Gastrocnemius medialis (tissue), 4 donors: ENCODE measurements at regions not wholly inside any gene's neighbourhood (a gene's known extent, or its start where the extent isn't known, plus 50 kb on each side); places are given as distances from the start of the nearest gene placed in this dataset.

Experiments used
- ATAC-seq, 2 donors: fragments of 150-250 bp; one replicate each; pipeline ENCODE4 v1.9.1; 2016
- DNase-seq, 2 donors: peaks; one replicate each; pipeline ENCODE4 v3.0.0-alpha.2; 2019
- H3K27ac ChIP-seq, 4 donors: fragments of 200-600 bp; sonication (generic); 1 replicate in 1 of 4; 2 replicates in 3 of 4; pipeline ENCODE4 v1.5.1; 2016 to 2018; ENCODE audit warnings: mild to moderate bottlenecking in 2 of 4, moderate library complexity in 1 of 4
- H3K27me3 ChIP-seq, 3 donors: fragments of 200-600 bp; sonication (generic) in 2 of 3; 1 replicate in 1 of 3; 2 replicates in 2 of 3; pipeline versions ENCODE4 v1.5.1 to v1.6.0; 2016 to 2019; ENCODE audit warnings: mild to moderate bottlenecking in 1 of 3, moderate library complexity in 1 of 3
- H3K36me3 ChIP-seq, 2 donors: fragments of 200-600 bp; sonication (generic) in 1 of 2; one replicate each; pipeline ENCODE4 v1.5.1; 2017 to 2018
- H3K4me1 ChIP-seq, 2 donors: fragments of 200-600 bp; sonication (generic) in 1 of 2; one replicate each; pipeline ENCODE4 v1.5.1; 2016 to 2017; ENCODE audit warnings: mild to moderate bottlenecking in 2 of 2
- H3K4me3 ChIP-seq, 4 donors: fragments of 200-600 bp; sonication (generic) in 3 of 4; 1 replicate in 1 of 4; 2 replicates in 3 of 4; pipeline ENCODE4 v1.5.1; 2016 to 2019; ENCODE audit warnings: mild to moderate bottlenecking in 2 of 4
- H3K9me3 ChIP-seq, 3 donors: fragments of 200-600 bp; sonication (generic) in 2 of 3; 1 replicate in 1 of 3; 2 replicates in 2 of 3; pipeline ENCODE4 v1.5.1; 2016 to 2019
- POLR2A ChIP-seq, 2 donors: fragments of 450-650 bp; IDR thresholded peaks; one replicate each; pipeline ENCODE4 v1.6.1; 2017; ENCODE audit warnings: antibody characterized with exemption in 2 of 2, mild to moderate bottlenecking in 2 of 2, moderate library complexity in 2 of 2
- in situ Hi-C, 4 donors: fragments of 200-750 bp; cut with MboI; loops; one replicate each; pipeline versions ENCODE4 v1.15.0 to v1.8.0; 2017; ENCODE audit warnings: low sequenced_read_pairs in 4 of 4
- intact Hi-C: fragments of 100-400 bp; cut with DNase I; formaldehyde crosslinking; loops from one replicate; pipeline ENCODE4 v1.15.1; 2023; ENCODE audit warnings: low total_unique reads
- TF ChIP-seq, protein P1 (sequence below), 5 experiments: fragments of 450-650 bp in 3 of 5; fragments of 200-600 bp in 2 of 5; sonication (generic) in 2 of 5; IDR thresholded peaks in 4 of 5; conservative IDR thresholded peaks in 1 of 5; 1 replicate in 4 of 5; 2 replicates in 1 of 5; pipeline ENCODE4 v1.5.1; 2016 to 2019; ENCODE audit warnings: antibody characterized with exemption in 5 of 5, mild to moderate bottlenecking in 3 of 5, moderate library complexity in 3 of 5

GRCh38 chr3:161571951-161572350, 75.3 kb downstream of the OTOL1 start:
- H3K4me1 ChIP-seq = no peaks in the 10 kb centered on the region
- H3K36me3 ChIP-seq = no peaks in the 10 kb centered on the region
- no peak overlapping the region for H3K4me3 ChIP-seq
- ATAC-seq = no peak
- DNase-seq = no peak
- H3K9me3 ChIP-seq = no peaks in the 10 kb centered on the region
- intact Hi-C loops = no loop called here
- no peak for TF ChIP-seq POLR2A (IDR thresholded peaks at IDR 0.05)
- TF ChIP-seq, protein P1, sequence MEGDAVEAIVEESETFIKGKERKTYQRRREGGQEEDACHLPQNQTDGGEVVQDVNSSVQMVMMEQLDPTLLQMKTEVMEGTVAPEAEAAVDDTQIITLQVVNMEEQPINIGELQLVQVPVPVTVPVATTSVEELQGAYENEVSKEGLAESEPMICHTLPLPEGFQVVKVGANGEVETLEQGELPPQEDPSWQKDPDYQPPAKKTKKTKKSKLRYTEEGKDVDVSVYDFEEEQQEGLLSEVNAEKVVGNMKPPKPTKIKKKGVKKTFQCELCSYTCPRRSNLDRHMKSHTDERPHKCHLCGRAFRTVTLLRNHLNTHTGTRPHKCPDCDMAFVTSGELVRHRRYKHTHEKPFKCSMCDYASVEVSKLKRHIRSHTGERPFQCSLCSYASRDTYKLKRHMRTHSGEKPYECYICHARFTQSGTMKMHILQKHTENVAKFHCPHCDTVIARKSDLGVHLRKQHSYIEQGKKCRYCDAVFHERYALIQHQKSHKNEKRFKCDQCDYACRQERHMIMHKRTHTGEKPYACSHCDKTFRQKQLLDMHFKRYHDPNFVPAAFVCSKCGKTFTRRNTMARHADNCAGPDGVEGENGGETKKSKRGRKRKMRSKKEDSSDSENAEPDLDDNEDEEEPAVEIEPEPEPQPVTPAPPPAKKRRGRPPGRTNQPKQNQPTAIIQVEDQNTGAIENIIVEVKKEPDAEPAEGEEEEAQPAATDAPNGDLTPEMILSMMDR (IDR thresholded peaks at IDR 0.05 in 4 of 5, conservative IDR thresholded peaks at IDR 0.05 in 1 of 5) = no peak
- in situ Hi-C loops = no loop called here
- no peaks in the 10 kb centered on the region for H3K27me3 ChIP-seq
- H3K27ac ChIP-seq = no peak overlapping the region

- no peaks in the 10 kb centered on the region for H3K9me3 ChIP-seq
- intact Hi-C loops = no loop called here
- TF ChIP-seq, protein P1 (IDR thresholded peaks at IDR 0.05 in 4 of 5, conservative IDR thresholded peaks at IDR 0.05 in 1 of 5) = no peak
- TF ChIP-seq POLR2A (IDR thresholded peaks at IDR 0.05) = no peak
- ATAC-seq (no peak), DNase-seq (no peak)
- no peaks in the 10 kb centered on the region for H3K27me3 ChIP-seq
- H3K27ac ChIP-seq = no peak overlapping the region
- no peaks in the 10 kb centered on the region for H3K4me1 ChIP-seq
- no peak overlapping the region for H3K4me3 ChIP-seq
- no peaks in the 10 kb centered on the region for H3K36me3 ChIP-seq
- in situ Hi-C loops = no loop called here
These were observed 76.5 kb downstream of the OTOL1 start for GRCh38 chr3:161573136-161573535.

DNA sequence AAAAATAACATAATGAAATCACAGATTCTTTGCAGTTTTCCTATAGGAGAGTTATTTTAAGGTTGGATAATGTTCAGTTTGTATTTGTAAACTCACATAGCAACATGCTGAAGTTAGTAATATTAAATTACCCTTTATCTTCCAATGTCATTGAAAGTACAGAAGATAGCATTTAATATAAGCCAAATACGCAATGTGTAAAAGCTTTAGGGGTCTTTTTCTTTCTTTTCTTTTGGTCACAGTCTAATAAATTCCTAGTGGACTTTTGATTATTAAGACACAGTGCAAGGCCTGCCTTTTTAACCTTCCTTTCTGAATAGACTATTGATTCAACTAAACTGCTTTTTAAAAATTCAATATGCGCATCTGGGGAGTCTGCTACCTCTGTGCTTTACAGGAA, 79.3 kb downstream of the OTOL1 start:
- H3K4me3 ChIP-seq = no peak overlapping the region
- no peak overlapping the region for H3K27ac ChIP-seq
- no peaks in the 10 kb centered on the region for H3K27me3 ChIP-seq
- intact Hi-C loops = no loop called here
- no peak for ATAC-seq
- no peak for DNase-seq
- H3K36me3 ChIP-seq = no peaks in the 10 kb centered on the region
- TF ChIP-seq, protein P1 (IDR thresholded peaks at IDR 0.05 in 4 of 5, conservative IDR thresholded peaks at IDR 0.05 in 1 of 5) = no peak
- no peak for TF ChIP-seq POLR2A (IDR thresholded peaks at IDR 0.05)
- in situ Hi-C loops = no loop called here
- H3K9me3 ChIP-seq = no peaks in the 10 kb centered on the region
- H3K4me1 ChIP-seq = no peaks in the 10 kb centered on the region

- TF ChIP-seq POLR2A (IDR thresholded peaks at IDR 0.05) = no peak
- TF ChIP-seq, protein P1 (IDR thresholded peaks at IDR 0.05 in 4 of 5, conservative IDR thresholded peaks at IDR 0.05 in 1 of 5) = no peak
- no peak overlapping the region for H3K4me3 ChIP-seq
- DNase-seq = no peak
- no peaks in the 10 kb centered on the region for H3K9me3 ChIP-seq
- H3K27ac ChIP-seq = no peak overlapping the region
- H3K4me1 ChIP-seq = no peaks in the 10 kb centered on the region
- in situ Hi-C loops (no loop called here), intact Hi-C loops (no loop called here)
- H3K36me3 ChIP-seq = no peaks in the 10 kb centered on the region
- no peak for ATAC-seq
- no peaks in the 10 kb centered on the region for H3K27me3 ChIP-seq
These were observed 79.7 kb downstream of the OTOL1 start for GRCh38 chr3:161576311-161576710.
